ENCODE measurements at regions not wholly inside any gene's neighbourhood (a gene's known extent, or its start where the extent isn't known, plus 50 kb on each side); places are given as distances from the start of the nearest gene placed in this dataset.

GRCh38 chr17:72534265-72534664, 413.4 kb downstream of the SOX9 start:
- no peak for DNase-seq

DNA sequence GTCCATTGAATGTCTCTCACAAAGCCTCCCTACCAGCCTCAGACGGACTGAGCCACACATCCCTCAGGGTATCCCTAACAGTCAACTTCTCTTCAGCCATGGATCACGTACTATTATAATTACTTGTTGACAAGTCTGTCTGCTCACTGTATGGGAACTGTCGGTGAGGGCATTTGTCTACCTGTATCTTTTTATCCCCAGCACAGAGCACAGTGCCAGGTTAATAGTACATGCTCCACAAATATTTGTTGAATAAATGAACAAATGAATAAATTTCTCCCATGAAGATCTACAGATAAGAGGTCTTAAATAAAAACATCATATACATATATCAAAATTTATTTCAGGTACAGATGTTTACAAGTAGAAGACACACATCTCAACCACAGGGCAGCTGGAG, 414.0 kb downstream of the SOX9 start:
- no peak for DNase-seq

GRCh38 chr17:72535346-72535745, 414.5 kb downstream of the SOX9 start:
- no peak for DNase-seq

GRCh38 chr17:72535779-72536178, 415.0 kb downstream of the SOX9 start:
- DNase-seq, result no peak

- DNase-seq, result no peak
Observed at GRCh38 chr17:72536788-72537187, 416.0 kb downstream of the SOX9 start.

- no peak for DNase-seq
Observed at GRCh38 chr17:72538443-72538842, 417.6 kb downstream of the SOX9 start.

- no peak for DNase-seq
Observed at GRCh38 chr17:72538901-72539352, 418.1 kb downstream of the SOX9 start.

DNA sequence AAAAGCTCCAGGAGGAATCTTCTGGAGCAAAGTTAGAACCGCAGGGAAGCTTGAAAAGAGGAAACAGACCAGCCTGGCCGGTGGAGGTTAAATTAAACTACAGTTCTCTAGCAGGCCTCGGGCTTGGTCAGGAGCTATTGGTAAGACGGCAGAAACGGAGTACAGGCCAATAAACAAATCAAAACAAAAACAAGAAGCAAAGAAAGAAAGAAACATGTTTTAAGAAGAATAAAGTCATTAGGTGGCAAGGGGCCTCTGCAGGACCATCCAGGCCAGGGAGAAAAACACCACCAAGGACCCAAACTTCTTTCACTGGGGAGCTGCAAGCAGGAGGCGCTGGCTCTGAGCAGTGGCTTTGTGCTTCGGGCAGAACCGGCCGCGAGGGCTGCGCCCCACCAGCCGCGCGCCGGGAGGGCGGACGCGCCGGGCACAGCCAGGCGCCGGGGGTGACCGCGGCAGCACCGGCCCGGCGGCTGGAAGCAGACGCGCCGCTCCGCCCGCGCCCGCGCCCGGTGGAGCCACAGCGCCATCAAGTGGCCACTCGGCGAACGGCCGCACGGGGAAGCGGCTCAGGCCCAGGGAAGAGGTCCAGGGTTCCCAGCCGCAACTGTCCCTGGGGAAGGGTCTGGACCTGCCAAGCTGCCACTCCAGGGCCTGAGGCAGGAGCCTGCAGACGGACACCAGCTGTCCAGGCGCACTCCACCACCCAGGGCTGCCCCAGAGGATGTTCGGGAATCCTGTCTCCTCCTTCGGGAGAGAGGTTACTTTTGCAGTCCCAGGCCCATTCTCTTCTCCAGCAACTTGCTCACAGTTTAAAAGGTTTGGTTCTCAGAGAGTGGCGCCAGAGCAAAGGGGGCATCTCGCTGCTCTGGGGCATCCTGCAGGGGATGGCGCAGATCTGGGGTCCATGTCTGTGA, 419.4 kb downstream of the SOX9 start:
- peak; percentile 70 for DNase-seq

GRCh38 chr17:72542317-72542716, 421.5 kb downstream of the SOX9 start:
- DNase-seq, result no peak

GRCh38 chr17:72545766-72546165, 424.9 kb downstream of the SOX9 start:
- no peak for DNase-seq

DNA sequence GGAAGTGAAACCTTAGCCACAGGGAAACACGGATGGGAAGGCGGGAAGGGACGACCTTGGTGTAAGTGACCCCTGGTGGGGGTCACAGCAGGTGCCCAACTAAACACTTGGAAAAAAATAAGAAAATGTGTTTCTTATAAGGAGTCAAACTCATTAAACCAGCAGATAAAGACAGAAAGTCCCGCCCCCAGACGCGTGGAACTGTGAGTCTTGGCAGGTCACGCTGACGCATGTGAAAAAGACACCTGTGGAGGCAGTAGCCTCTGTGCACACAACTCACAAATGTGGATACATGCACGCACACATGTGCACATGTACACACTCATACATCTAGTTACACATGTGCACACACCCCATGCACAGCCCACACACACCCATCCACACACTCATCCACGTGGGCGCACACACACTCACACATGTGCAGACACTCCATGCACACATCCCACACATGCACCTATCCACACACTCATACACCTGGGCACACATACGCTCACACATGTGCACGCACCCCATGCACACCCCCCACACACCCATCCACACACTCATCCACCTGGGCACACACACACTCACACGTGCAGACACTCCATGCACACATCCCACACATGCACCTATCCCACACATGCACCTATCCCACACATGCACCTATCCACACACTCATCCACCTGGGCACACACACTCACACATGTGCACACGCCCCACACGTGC, 432.4 kb downstream of the SOX9 start:
- no peak for DNase-seq

DNA sequence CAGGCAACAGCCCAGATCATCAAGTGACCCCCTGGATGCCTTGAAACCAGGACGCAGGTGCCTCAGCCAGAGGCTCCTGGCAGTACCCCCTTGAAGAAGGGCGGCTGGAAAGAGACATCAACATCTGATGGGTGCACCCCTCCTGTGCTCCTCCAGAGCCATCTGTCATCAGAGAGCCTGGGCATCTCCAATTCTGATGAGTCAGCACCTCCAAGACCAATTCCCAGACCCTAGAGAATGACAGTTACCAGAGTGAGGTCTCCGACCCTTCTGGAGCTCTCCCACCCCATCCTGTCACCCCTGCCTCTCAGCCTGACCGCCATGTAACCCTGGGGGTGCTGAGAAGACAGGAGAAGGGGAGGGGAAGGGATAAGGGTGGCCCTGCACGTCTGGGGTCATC, 433.7 kb downstream of the SOX9 start:
- no peak for DNase-seq

- DNase-seq, result no peak
Observed at GRCh38 chr17:72555052-72555451, 434.2 kb downstream of the SOX9 start.

GRCh38 chr17:72556944-72557826, 436.4 kb downstream of the SOX9 start:
- DNase-seq, result peak; percentile 49

DNA sequence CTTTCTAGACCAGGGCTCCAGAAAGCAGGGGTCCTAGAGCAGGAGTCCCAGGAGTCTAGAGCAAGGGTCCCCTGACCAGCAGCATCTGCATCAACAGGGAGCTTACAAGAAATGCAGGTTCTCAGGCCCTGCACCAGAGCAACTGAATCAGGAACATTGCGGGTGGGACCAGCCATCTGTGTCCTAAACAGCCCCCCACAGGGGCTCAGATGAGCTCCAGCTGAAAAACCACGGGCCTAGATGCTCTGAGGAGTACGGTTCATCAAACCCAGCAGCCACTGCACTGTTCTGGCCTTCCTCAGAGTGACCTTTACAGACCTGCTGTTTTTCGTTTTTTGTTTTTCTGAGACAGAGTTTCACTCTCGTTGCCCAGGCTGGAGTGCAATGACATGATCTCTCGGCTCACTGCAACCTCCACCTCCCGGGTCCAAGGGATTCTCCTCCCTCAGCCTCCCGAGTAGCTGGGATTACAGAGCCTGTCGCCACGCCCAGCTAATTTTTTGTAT, 438.2 kb downstream of the SOX9 start:
- DNase-seq, result no peak

DNA sequence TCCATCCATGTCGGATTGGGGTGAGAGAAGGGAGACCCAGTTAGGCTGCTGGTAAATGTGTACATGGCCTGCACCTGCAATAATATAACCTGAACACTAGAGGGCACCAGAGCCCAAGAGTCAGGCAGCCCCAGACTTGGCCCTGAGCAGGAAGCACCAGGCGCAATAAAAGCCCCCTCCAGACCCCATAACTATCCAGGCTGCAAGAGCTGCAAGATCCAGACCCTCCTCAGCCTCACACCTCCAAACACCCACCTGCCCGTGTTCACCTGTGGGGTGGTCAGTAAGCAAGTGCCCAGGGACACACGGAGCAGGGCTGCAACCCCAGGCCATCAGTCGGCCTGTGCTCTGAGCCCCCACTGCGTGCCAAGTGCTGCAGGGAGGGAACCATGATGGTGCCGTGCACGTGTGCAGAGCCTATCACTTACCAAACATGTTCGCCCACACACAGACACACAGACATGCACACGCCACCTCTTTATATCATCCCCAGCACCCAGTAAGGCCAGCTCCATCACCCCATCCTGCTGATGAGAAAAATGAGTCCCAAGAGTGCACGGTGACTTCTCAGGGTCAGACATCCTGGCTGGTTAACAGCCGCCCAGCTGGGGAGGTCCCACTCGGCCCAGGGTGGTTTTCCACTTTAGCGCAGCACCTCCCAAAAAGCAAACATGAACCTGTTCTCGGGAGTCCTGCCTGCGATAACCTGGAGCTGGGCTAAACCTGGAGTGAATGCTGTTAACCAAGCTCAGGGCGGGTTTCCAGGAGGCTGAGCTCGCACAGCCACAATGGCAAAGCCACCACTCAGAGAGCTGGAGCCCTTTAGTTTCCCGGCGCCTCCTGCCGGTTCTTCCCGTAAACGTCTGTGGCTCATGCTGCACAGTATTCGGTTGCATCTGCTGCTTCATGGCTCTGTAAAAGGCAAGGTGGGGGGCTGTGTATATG, 439.8 kb downstream of the SOX9 start:
- DNase-seq, result peak; percentile 29

GRCh38 chr17:72561266-72561665, 440.4 kb downstream of the SOX9 start:
- DNase-seq, result no peak

GRCh38 chr17:72561680-72562079, 440.9 kb downstream of the SOX9 start:
- DNase-seq, result no peak

DNA sequence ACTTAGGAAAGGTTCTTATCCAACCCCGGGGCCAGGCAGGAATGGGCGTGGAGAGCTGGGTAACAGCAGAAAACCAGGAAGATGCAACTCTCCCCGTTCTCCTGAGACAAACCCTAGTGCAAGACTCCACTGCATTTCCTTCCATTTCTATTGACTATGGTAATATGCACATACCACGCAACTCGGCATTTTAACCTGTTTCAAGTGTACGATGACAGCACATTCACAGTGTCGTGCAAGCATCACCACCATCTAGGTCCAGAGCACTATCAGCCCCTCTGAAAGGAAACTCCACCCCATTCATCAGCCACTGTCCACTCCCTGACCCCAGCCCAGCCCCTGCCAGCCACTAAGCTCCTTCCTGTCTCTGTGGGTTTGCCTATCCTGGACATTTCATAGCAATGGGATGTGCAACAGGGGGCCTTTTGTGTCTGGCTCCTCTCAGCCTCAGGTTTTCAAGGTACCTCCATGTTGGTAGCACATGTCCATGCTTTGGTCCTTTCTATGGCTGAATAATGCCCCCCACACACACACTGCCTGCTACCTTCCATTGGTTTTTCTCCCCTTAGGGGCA, 441.9 kb downstream of the SOX9 start:
- DNase-seq, result no peak

DNA sequence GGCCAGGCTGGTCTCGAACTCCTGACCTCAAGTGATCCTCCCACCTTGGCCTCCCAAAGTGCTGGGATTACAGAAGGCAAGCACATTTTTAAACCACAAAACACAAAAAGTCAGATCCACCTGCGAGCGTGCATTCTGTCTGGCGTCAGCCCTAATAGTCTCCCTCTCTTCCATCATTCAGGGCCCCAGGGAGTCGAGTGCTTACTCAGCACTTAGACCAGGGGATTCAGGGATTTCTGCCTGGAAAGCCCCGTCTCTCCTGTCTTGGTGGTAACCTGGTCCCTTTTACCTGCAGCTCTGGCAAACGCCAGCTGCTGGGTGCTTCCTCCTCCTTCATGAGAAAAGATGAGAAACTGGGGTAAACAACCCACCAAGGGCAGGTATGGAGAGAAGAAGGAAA, 443.1 kb downstream of the SOX9 start:
- DNase-seq, result no peak

DNA sequence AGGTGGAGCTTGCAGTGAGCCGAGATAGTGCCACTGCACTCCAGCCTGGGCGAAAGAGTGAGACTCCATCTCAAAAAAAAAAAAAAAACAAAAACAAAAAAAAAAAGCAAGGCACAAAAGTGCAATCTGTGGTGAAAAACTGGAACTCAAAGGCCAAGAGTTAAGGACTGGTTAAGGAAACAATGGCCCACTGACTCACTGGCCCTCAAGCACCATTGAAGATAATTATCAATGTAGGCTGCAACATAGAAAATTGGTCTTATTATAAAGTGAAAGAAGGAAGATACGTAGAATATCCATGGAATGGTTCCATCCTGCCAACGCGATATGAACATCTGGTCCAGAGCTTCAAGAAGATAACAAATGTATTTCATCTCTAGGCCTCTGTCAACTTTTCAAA, 444.2 kb downstream of the SOX9 start:
- no peak for DNase-seq

All from HCEC 1CT (cell line).